ENCODE measurements at regions not wholly inside any gene's neighbourhood (a gene's known extent, or its start where the extent isn't known, plus 50 kb on each side); places are given as distances from the start of the nearest gene placed in this dataset.

DNA sequence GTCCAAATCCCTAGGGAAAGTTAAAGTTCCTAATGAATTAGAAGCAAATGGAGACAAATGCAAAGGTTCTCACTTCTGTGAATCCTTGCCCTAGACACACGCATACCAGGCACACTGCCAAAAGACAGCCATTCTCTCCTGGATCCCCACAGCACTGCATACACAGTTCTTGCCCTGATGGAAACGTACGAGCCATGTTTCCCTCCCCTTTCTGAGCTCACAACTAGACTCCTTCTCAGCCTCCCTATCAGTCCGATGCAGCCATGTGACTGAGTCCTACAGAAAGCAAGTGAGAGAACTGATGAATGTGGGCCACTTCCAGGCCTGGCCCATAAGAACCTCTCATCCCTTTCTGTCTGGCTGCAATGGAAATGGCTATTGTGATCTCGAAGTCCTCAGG lies 92.0 kb downstream of the ZNF608 start:
- H3K36me3 Mint-ChIP-seq (ENCODE audit: insufficient read depth, unreplicated experiment) = peaks cover 22% of the 10 kb centered on the region
- TF ChIP-seq, protein P1, sequence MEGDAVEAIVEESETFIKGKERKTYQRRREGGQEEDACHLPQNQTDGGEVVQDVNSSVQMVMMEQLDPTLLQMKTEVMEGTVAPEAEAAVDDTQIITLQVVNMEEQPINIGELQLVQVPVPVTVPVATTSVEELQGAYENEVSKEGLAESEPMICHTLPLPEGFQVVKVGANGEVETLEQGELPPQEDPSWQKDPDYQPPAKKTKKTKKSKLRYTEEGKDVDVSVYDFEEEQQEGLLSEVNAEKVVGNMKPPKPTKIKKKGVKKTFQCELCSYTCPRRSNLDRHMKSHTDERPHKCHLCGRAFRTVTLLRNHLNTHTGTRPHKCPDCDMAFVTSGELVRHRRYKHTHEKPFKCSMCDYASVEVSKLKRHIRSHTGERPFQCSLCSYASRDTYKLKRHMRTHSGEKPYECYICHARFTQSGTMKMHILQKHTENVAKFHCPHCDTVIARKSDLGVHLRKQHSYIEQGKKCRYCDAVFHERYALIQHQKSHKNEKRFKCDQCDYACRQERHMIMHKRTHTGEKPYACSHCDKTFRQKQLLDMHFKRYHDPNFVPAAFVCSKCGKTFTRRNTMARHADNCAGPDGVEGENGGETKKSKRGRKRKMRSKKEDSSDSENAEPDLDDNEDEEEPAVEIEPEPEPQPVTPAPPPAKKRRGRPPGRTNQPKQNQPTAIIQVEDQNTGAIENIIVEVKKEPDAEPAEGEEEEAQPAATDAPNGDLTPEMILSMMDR (IDR thresholded peaks at IDR 0.05; ENCODE audit: unreplicated experiment) = no peak
- peaks cover 64% of the 10 kb centered on the region for H3K4me1 Mint-ChIP-seq (ENCODE audit: low read depth, unreplicated experiment)
- intact Hi-C loops (cut with micrococcal nuclease; ENCODE audit: unreplicated experiment) = loop anchor here (5.0 to 10.0 kb wide), 3 partner anchors 700 to 1180 kb away; no protein-coding TSS in a partner anchor
- CTCF ChIA-PET = no interaction called here
- no TSS peak for BruUV-seq (replicated peaks)
- H3K27ac Mint-ChIP-seq (ENCODE audit: unreplicated experiment) = no peak overlapping the region
- H3K27me3 Mint-ChIP-seq (ENCODE audit: unreplicated experiment) = no peaks in the 10 kb centered on the region
- no peak for DNase-seq
- no peak overlapping the region for H3K4me3 Mint-ChIP-seq (ENCODE audit: low read depth, unreplicated experiment)
- H3K9me3 Mint-ChIP-seq (ENCODE audit: low read depth, unreplicated experiment) = no peaks in the 10 kb centered on the region

GRCh38 chr5:124653666-124654065 lies 92.8 kb downstream of the ZNF608 start:
- CTCF ChIA-PET = no interaction called here
- H3K4me3 Mint-ChIP-seq (ENCODE audit: low read depth, unreplicated experiment) = no peak overlapping the region
- intact Hi-C loops (cut with micrococcal nuclease; ENCODE audit: unreplicated experiment) = loop anchor here (5.0 to 10.0 kb wide), 3 partner anchors 699 to 1181 kb away; no protein-coding TSS in a partner anchor
- no peaks in the 10 kb centered on the region for H3K9me3 Mint-ChIP-seq (ENCODE audit: low read depth, unreplicated experiment)
- no peak for DNase-seq
- no TSS peak for BruUV-seq (replicated peaks)
- H3K27me3 Mint-ChIP-seq (ENCODE audit: unreplicated experiment) = no peaks in the 10 kb centered on the region
- H3K27ac Mint-ChIP-seq (ENCODE audit: unreplicated experiment) = peak overlapping the region; percentile 13
- TF ChIP-seq, protein P1 (IDR thresholded peaks at IDR 0.05; ENCODE audit: unreplicated experiment) = no peak
- peaks cover 22% of the 10 kb centered on the region for H3K36me3 Mint-ChIP-seq (ENCODE audit: insufficient read depth, unreplicated experiment)
- peaks cover 64% of the 10 kb centered on the region for H3K4me1 Mint-ChIP-seq (ENCODE audit: low read depth, unreplicated experiment)

DNA sequence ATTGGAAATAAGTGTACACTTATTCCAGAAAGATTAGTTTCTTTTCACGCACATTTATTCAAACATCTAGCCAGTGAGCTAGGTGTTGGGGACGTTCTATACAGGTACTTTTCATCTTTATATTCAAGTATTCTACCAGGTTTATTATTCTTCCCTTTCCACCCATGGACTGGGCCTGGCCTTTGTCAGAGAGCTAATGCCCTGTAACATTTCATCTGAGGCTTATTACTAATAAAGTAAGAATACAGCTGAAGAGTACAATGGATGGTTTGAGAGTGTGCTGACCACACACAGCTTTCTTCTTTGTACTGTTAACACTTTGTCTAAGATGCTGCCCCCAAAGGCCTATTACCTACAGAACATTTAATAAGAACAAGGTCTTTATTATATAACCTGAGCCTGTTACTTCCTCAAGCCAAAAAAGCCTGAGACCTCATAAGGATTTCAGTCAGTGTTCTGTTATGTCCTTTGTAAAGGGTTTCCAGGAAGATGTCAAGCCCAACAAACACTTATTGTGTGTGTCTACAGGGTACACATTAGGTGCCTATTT lies 93.5 kb downstream of the ZNF608 start:
- intact Hi-C loops (cut with micrococcal nuclease; ENCODE audit: unreplicated experiment) = loop anchor here (5.0 to 10.0 kb wide), 3 partner anchors 698 to 1182 kb away; no protein-coding TSS in a partner anchor
- Mint-ChIP-seq H3K27ac (ENCODE audit: unreplicated experiment) (peak overlapping the region; percentile 13), H3K27me3 (ENCODE audit: unreplicated experiment) (no peaks in the 10 kb centered on the region), H3K4me3 (ENCODE audit: low read depth, unreplicated experiment) (no peak overlapping the region), H3K36me3 (ENCODE audit: insufficient read depth, unreplicated experiment) (peaks cover 22% of the 10 kb centered on the region), H3K9me3 (ENCODE audit: low read depth, unreplicated experiment) (no peaks in the 10 kb centered on the region), H3K4me1 (ENCODE audit: low read depth, unreplicated experiment) (peaks cover 64% of the 10 kb centered on the region)
- TF ChIP-seq, protein P1 (IDR thresholded peaks at IDR 0.05; ENCODE audit: unreplicated experiment) = no peak
- no TSS peak for BruUV-seq (replicated peaks)
- no peak for DNase-seq
- CTCF ChIA-PET = interaction anchor here (1.4 kb wide), 1 partner anchor 8 kb away, joined by 4 read pairs; no protein-coding TSS in a partner anchor

DNA sequence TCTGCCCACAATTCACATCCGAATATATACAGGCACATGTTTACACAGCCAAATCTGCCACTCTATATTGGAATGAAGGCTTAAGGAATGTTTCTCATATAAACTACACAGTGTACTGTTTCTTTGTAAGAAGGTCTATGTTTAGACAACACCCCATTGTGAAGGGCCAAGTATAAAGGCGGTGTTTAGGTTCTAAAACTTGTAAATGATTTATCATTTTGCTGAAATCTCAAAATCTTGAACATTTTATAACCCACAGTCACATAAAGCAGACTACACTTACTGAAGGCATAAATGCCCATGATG lies 94.0 kb downstream of the ZNF608 start:
- Mint-ChIP-seq H3K27me3 (ENCODE audit: unreplicated experiment) (no peaks in the 10 kb centered on the region), H3K4me3 (ENCODE audit: low read depth, unreplicated experiment) (peak overlapping the region; percentile 92), H3K27ac (ENCODE audit: unreplicated experiment) (peak overlapping the region; percentile 75), H3K9me3 (ENCODE audit: low read depth, unreplicated experiment) (no peaks in the 10 kb centered on the region), H3K36me3 (ENCODE audit: insufficient read depth, unreplicated experiment) (peaks cover 22% of the 10 kb centered on the region), H3K4me1 (ENCODE audit: low read depth, unreplicated experiment) (peaks cover 60% of the 10 kb centered on the region)
- BruUV-seq (replicated peaks) = no TSS peak
- intact Hi-C loops (cut with micrococcal nuclease; ENCODE audit: unreplicated experiment) = loop anchor here (5.0 to 10.0 kb wide), 3 partner anchors 698 to 1182 kb away; no protein-coding TSS in a partner anchor
- CTCF ChIA-PET = interaction anchor here (1.4 kb wide), 1 partner anchor 9 kb away, joined by 4 read pairs; no protein-coding TSS in a partner anchor
- no peak for DNase-seq
- TF ChIP-seq, protein P1 (IDR thresholded peaks at IDR 0.05; ENCODE audit: unreplicated experiment) = no peak
